PC-9 (cell line): ENCODE measurements at regions not wholly inside any gene's neighbourhood (a gene's known extent, or its start where the extent isn't known, plus 50 kb on each side); places are given as distances from the start of the nearest gene placed in this dataset.

Experiments used
- BruUV-seq: library from RNA; stranded (reverse); fragments of 400-500 nt; replicated peaks from 2 replicates; lab custom pipeline; 2021; lab: Mats Ljungman, UMichigan
- CTCF ChIA-PET: fragments of 300-600 bp; sonication (Branson Sonifier 250); formaldehyde crosslinking; loops from one replicate; lab custom pipeline; 2022; ENCODE audit warnings: antibody characterized with exemption; lab: Charles Lee
- POLR2A ChIA-PET: fragments of 300-600 bp; sonication (Branson Sonifier 250); formaldehyde crosslinking; loops from one replicate; lab custom pipeline; 2022; ENCODE audit warnings: antibody characterized with exemption; ENCODE audit not compliant: unreplicated experiment; lab: Charles Lee
- DNase-seq, 2 experiments: peaks; one replicate each; pipeline versions ENCODE4 v3.0.0 to v3.0.0-alpha.2; 2015 to 2022; ENCODE audit warnings: mixed read lengths in 1 of 2
- H2AFZ ChIP-seq: fragments of 200-600 bp; sonication (generic); 2 replicates; pipeline ENCODE4 v1.8.1; 2017; ENCODE audit warnings: antibody characterized with exemption
- H3F3A ChIP-seq: fragments of 200-600 bp; sonication (generic); 2 replicates; pipeline ENCODE4 v1.8.1; 2017; ENCODE audit warnings: antibody characterized with exemption, mild to moderate bottlenecking, low read depth; ENCODE audit not compliant: insufficient read depth
- H3K27ac ChIP-seq: fragments of 200-600 bp; sonication (generic); 2 replicates; pipeline ENCODE4 v1.6.1; 2016; ENCODE audit warnings: mixed run types
- H3K27me3 ChIP-seq: fragments of 200-600 bp; sonication (generic); 2 replicates; pipeline ENCODE4 v1.6.1; 2016; ENCODE audit warnings: low read depth, mixed run types; ENCODE audit not compliant: insufficient read depth
- H3K36me3 ChIP-seq: fragments of 200-600 bp; sonication (generic); 2 replicates; pipeline ENCODE4 v1.6.1; 2016; ENCODE audit warnings: low read depth, mixed run types
- H3K4me1 ChIP-seq: fragments of 200-600 bp; sonication (generic); replicated peaks from 2 replicates; pipeline ENCODE4 v1.6.1; 2016; ENCODE audit warnings: mixed run types; ENCODE audit not compliant: insufficient read depth
- H3K4me2 ChIP-seq: fragments of 200-600 bp; sonication (generic); 2 replicates; pipeline ENCODE4 v1.6.1; 2017; ENCODE audit warnings: mixed run types
- H3K4me3 ChIP-seq: fragments of 200-600 bp; sonication (generic); 2 replicates; pipeline ENCODE4 v1.6.1; 2016; ENCODE audit warnings: mixed run types
- H3K79me2 ChIP-seq: fragments of 200-600 bp; sonication (generic); 2 replicates; pipeline ENCODE4 v1.6.1; 2017; ENCODE audit warnings: low read depth, mixed run types
- H3K9me2 ChIP-seq: fragments of 200-600 bp; sonication (generic); 2 replicates; pipeline ENCODE4 v1.8.1; 2017; ENCODE audit warnings: mild to moderate bottlenecking; ENCODE audit not compliant: insufficient read depth
- H3K9me3 ChIP-seq: fragments of 200-600 bp; sonication (generic); 2 replicates; pipeline ENCODE4 v1.8.1; 2016; ENCODE audit warnings: low read depth; ENCODE audit not compliant: insufficient read depth
- H4K20me1 ChIP-seq: fragments of 200-600 bp; sonication (generic); 2 replicates; pipeline ENCODE4 v1.8.1; 2017; ENCODE audit not compliant: insufficient read depth
- EZH2 ChIP-seq: fragments of 200-600 bp; sonication (generic); IDR thresholded peaks from 2 replicates; pipeline ENCODE4 v1.8.0; 2017; ENCODE audit warnings: antibody characterized with exemption, low read depth
- intact Hi-C: fragments of 100-400 bp; cut with micrococcal nuclease; formaldehyde crosslinking; loops from one replicate; pipeline ENCODE4 v1.10.0; 2022; ENCODE audit not compliant: unreplicated experiment
- TF ChIP-seq, protein P1 (sequence below): fragments of 200-600 bp; sonication (generic); conservative IDR thresholded peaks from 2 replicates; pipeline ENCODE4 v1.6.1; 2017; ENCODE audit warnings: mixed run types, antibody characterized with exemption, mild to moderate bottlenecking, moderate library complexity

DNA sequence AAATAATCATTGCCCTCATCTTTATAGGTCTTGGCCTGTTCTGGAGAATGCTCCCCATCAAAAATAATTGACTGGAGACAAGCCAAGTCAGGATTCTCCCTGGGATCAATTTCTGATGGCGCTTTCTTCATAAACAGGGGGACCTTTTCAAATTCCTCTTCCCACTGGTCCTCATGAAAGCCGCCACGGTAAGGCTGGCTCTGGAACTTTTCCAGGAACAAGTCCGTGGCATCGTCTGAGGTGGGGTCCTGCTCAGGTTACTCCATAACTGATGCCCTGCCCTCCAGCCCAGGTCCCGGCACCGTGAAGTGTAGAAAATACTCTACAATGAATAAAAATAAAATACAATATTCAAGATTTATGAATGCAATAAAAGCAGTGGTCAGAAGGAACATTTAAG is 79.4 kb upstream of the IGFBP3 start:
- CTCF ChIA-PET = no interaction called here
- intact Hi-C loops = no loop called here
- POLR2A ChIA-PET = no interaction called here
- peaks cover 23% of the 10 kb centered on the region for H3K4me1 ChIP-seq
- H2AFZ ChIP-seq = no peak overlapping the region
- peaks cover 25% of the 10 kb centered on the region for H3K9me3 ChIP-seq
- no TSS peak for BruUV-seq
- no peak overlapping the region for H3K4me2 ChIP-seq
- TF ChIP-seq EZH2 = no peak
- TF ChIP-seq, protein P1, sequence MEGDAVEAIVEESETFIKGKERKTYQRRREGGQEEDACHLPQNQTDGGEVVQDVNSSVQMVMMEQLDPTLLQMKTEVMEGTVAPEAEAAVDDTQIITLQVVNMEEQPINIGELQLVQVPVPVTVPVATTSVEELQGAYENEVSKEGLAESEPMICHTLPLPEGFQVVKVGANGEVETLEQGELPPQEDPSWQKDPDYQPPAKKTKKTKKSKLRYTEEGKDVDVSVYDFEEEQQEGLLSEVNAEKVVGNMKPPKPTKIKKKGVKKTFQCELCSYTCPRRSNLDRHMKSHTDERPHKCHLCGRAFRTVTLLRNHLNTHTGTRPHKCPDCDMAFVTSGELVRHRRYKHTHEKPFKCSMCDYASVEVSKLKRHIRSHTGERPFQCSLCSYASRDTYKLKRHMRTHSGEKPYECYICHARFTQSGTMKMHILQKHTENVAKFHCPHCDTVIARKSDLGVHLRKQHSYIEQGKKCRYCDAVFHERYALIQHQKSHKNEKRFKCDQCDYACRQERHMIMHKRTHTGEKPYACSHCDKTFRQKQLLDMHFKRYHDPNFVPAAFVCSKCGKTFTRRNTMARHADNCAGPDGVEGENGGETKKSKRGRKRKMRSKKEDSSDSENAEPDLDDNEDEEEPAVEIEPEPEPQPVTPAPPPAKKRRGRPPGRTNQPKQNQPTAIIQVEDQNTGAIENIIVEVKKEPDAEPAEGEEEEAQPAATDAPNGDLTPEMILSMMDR = no peak
- no peaks in the 10 kb centered on the region for H3K27me3 ChIP-seq
- 0 out of 2 replicates have a peak, but pooled peaks cover 3% of the 10 kb centered on the region for H3K36me3 ChIP-seq
- H3K9me2 ChIP-seq = no peaks in the 10 kb centered on the region
- no peaks in the 10 kb centered on the region for H4K20me1 ChIP-seq
- no peaks in the 10 kb centered on the region for H3K79me2 ChIP-seq
- H3K4me3 ChIP-seq = no peak overlapping the region
- H3F3A ChIP-seq = no peaks in the 10 kb centered on the region
- DNase-seq = no peak
- no peak overlapping the region for H3K27ac ChIP-seq

DNA sequence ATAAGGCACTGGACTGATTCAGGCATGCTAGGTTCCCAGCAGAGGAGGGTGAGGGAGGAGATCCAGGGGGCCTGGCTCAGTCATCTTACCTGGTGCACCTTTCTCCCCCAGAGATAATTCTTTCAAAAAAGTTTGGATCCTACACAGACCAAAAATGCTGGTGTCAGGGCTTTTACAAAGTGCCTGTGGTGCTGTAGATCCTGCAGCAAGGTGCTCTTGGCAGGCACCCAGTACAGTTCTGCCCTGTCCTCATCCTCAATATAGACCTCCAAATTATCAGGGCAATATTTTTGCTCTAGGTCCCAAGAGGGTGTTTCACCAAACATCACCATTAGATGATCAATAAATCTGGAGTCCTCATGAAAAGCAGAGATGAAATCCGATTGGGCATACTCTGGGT is 78.5 kb upstream of the IGFBP3 start:
- BruUV-seq = no TSS peak
- H3K79me2 ChIP-seq = no peaks in the 10 kb centered on the region
- POLR2A ChIA-PET = no interaction called here
- H4K20me1 ChIP-seq = no peaks in the 10 kb centered on the region
- no peak overlapping the region for H2AFZ ChIP-seq
- H3K27me3 ChIP-seq = no peaks in the 10 kb centered on the region
- CTCF ChIA-PET = no interaction called here
- 0 out of 2 replicates have a peak, but pooled peaks cover 3% of the 10 kb centered on the region for H3K36me3 ChIP-seq
- no peak overlapping the region for H3K4me3 ChIP-seq
- no peak for TF ChIP-seq EZH2
- TF ChIP-seq, protein P1 = no peak
- intact Hi-C loops = no loop called here
- H3F3A ChIP-seq = no peaks in the 10 kb centered on the region
- no peak overlapping the region for H3K4me2 ChIP-seq
- peaks cover 16% of the 10 kb centered on the region for H3K4me1 ChIP-seq
- DNase-seq = no peak
- H3K9me2 ChIP-seq = no peaks in the 10 kb centered on the region
- H3K27ac ChIP-seq = no peak overlapping the region
- H3K9me3 ChIP-seq = peaks cover 31% of the 10 kb centered on the region

DNA sequence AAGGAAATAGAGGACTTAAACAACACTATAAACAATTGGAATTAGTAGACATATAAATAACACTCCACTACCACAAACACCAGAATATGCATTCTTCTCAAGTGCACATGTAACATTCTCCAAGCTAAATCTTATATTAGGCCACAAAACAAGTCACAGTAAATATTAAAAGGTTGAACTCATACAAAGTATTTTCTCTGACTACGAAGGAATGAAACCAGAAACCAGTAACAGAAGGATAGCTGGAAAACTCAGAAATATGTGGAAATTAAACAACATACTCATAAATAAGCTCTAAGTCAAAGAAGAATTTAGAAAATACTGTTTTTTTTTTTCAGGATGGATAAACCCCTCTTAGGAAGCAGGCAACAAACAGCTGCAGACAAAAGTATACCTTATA is 77.4 kb upstream of the IGFBP3 start:
- no peak for DNase-seq
- CTCF ChIA-PET = interaction anchor here (0.7 kb wide), 1 partner anchor 154 kb away, joined by 5 read pairs; no protein-coding TSS in a partner anchor

More for the DNA sequence above, 77.4 kb upstream of the IGFBP3 start:
- Histone ChIP-seq H3K9me3 (peaks cover 33% of the 10 kb centered on the region), H2AFZ (no peak overlapping the region), H3K36me3 (0 out of 2 replicates have a peak, but pooled peaks cover 3% of the 10 kb centered on the region), H3K9me2 (no peaks in the 10 kb centered on the region), H3K4me1 (peaks cover 10% of the 10 kb centered on the region), H3K79me2 (no peaks in the 10 kb centered on the region), H4K20me1 (no peaks in the 10 kb centered on the region), H3F3A (no peaks in the 10 kb centered on the region), H3K4me2 (no peak overlapping the region), H3K27me3 (no peaks in the 10 kb centered on the region), H3K27ac (no peak overlapping the region), H3K4me3 (no peak overlapping the region)
- no TSS peak for BruUV-seq
- POLR2A ChIA-PET = no interaction called here
- TF ChIP-seq, protein P1 = no peak
- TF ChIP-seq EZH2 = no peak
- intact Hi-C loops = no loop called here
